ENCODE measurements at regions not wholly inside any gene's neighbourhood (a gene's known extent, or its start where the extent isn't known, plus 50 kb on each side); places are given as distances from the start of the nearest gene placed in this dataset.

GRCh38 chr18:67428805-67429204, 87.7 kb downstream of the DSEL start:
- no peak for TF ChIP-seq CEBPB (IDR thresholded peaks at IDR 0.05)
- TF ChIP-seq CREB1 (IDR thresholded peaks at IDR 0.05; ENCODE audit: low read depth) = no peak
- TF ChIP-seq, protein P1, sequence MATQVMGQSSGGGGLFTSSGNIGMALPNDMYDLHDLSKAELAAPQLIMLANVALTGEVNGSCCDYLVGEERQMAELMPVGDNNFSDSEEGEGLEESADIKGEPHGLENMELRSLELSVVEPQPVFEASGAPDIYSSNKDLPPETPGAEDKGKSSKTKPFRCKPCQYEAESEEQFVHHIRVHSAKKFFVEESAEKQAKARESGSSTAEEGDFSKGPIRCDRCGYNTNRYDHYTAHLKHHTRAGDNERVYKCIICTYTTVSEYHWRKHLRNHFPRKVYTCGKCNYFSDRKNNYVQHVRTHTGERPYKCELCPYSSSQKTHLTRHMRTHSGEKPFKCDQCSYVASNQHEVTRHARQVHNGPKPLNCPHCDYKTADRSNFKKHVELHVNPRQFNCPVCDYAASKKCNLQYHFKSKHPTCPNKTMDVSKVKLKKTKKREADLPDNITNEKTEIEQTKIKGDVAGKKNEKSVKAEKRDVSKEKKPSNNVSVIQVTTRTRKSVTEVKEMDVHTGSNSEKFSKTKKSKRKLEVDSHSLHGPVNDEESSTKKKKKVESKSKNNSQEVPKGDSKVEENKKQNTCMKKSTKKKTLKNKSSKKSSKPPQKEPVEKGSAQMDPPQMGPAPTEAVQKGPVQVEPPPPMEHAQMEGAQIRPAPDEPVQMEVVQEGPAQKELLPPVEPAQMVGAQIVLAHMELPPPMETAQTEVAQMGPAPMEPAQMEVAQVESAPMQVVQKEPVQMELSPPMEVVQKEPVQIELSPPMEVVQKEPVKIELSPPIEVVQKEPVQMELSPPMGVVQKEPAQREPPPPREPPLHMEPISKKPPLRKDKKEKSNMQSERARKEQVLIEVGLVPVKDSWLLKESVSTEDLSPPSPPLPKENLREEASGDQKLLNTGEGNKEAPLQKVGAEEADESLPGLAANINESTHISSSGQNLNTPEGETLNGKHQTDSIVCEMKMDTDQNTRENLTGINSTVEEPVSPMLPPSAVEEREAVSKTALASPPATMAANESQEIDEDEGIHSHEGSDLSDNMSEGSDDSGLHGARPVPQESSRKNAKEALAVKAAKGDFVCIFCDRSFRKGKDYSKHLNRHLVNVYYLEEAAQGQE (IDR thresholded peaks at IDR 0.05; ENCODE audit: low read depth) = no peak
- no peak for TF ChIP-seq FOXM1 (IDR thresholded peaks at IDR 0.05; ENCODE audit: borderline replicate concordance, low read depth)
